HUES64 (cell line): ENCODE measurements at regions not wholly inside any gene's neighbourhood (a gene's known extent, or its start where the extent isn't known, plus 50 kb on each side); places are given as distances from the start of the nearest gene placed in this dataset.

Source experiments
- H3K27ac ChIP-seq: 2 replicates; pipeline ENCODE4 v1.7.0; 2013; ENCODE audit warnings: low read depth, low read length, inconsistent platforms
- H3K27me3 ChIP-seq: 2 replicates; pipeline ENCODE4 v1.6.1; 2013; ENCODE audit warnings: mild to moderate bottlenecking, low read length; ENCODE audit not compliant: insufficient read depth
- H3K36me3 ChIP-seq: 2 replicates; pipeline ENCODE4 v1.6.1; 2013; ENCODE audit warnings: mild to moderate bottlenecking, low read length; ENCODE audit not compliant: insufficient read depth
- H3K4me1 ChIP-seq: 2 replicates; pipeline ENCODE4 v1.6.1; 2013; ENCODE audit warnings: mild to moderate bottlenecking, low read length, moderate library complexity; ENCODE audit not compliant: insufficient read depth
- H3K4me3 ChIP-seq: 2 replicates; pipeline ENCODE4 v1.5.1; 2013; ENCODE audit warnings: mild to moderate bottlenecking, low read length, moderate library complexity
- H3K9ac ChIP-seq: 2 replicates; pipeline ENCODE4 v1.6.1; 2013; ENCODE audit warnings: mild to moderate bottlenecking, low read depth, low read length
- H3K9me3 ChIP-seq: 2 replicates; pipeline ENCODE4 v1.6.1; 2013; ENCODE audit warnings: low read depth, low read length; ENCODE audit not compliant: insufficient read depth
- WGBS: fragments of 150-250, 120-280 bp; methylation state at CpG from one replicate; pipeline ENCODE4 v1.1.7; 2013; ENCODE audit warnings: missing lambda C conversion rate; 5-methylcytosine and 5-hydroxymethylcytosine counted together

GRCh38 chrX:25300994-25301393 lies 285.2 kb upstream of the ARX start:
- Histone ChIP-seq H3K27me3 (no peaks in the 10 kb centered on the region), H3K9ac (no peak overlapping the region), H3K4me1 (no peaks in the 10 kb centered on the region), H3K9me3 (no peaks in the 10 kb centered on the region), H3K36me3 (no peaks in the 10 kb centered on the region), H3K27ac (no peak overlapping the region), H3K4me3 (no peak overlapping the region)
- WGBS = 87% methylated on average over 1 of the region's 2 CpGs

- Histone ChIP-seq H3K4me3 (no peak overlapping the region), H3K9ac (no peak overlapping the region), H3K27ac (no peak overlapping the region), H3K4me1 (no peaks in the 10 kb centered on the region), H3K9me3 (no peaks in the 10 kb centered on the region), H3K36me3 (no peaks in the 10 kb centered on the region), H3K27me3 (no peaks in the 10 kb centered on the region)
- WGBS = 80% methylated on average over 1 of the region's 1 CpG
These were observed 281.1 kb upstream of the ARX start for GRCh38 chrX:25296850-25297249.

DNA sequence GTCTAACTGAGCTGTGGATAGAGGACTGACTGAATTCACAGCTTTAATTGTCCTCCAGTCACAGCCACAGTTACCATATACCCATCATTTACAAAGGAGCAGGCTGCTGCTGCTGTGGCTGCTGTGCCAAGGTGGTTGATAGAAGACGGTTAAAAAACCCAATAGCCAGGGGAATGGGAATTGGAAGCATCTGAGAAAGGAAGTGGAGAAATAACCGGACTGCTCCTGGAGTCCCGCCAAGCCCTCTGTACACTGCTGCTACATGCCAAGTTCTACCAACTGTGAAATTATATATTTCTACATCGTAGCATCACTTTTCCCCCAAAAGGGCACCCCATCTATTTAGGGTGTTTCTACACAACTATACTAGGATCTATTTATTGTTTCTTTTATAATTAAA lies 279.7 kb upstream of the ARX start:
- no peak overlapping the region for H3K4me3 ChIP-seq
- no peaks in the 10 kb centered on the region for H3K4me1 ChIP-seq
- no peaks in the 10 kb centered on the region for H3K36me3 ChIP-seq
- no peaks in the 10 kb centered on the region for H3K9me3 ChIP-seq
- no peak overlapping the region for H3K9ac ChIP-seq
- H3K27me3 ChIP-seq = no peaks in the 10 kb centered on the region
- no peak overlapping the region for H3K27ac ChIP-seq
- WGBS = 96% methylated on average over 4 of the region's 4 CpGs

DNA sequence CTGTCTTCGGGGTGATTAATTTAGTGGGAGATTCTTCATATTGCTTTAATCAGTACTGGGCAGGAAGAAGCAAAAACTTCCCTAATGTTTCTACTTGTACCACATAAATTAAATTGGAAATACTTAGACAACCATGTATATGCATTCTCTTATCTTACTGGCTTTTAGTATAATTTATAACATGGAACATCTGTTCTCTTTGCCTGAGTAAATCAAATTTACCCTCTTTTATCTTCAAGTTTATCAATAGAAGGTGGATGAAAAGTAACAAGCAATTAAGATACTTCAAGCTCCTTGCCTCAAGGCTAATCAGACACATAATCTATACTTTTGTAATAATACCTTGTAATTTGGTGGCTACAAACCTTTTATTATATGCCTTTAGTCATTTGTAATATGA lies 274.4 kb upstream of the ARX start:
- Histone ChIP-seq H3K4me3 (no peak overlapping the region), H3K36me3 (no peaks in the 10 kb centered on the region), H3K27ac (no peak overlapping the region), H3K9me3 (no peaks in the 10 kb centered on the region), H3K4me1 (no peaks in the 10 kb centered on the region), H3K9ac (no peak overlapping the region), H3K27me3 (no peaks in the 10 kb centered on the region)
- no CpG with 5 or more reads among the region's 1 CpG for WGBS

- Histone ChIP-seq H3K27ac (no peak overlapping the region), H3K36me3 (no peaks in the 10 kb centered on the region), H3K9ac (no peak overlapping the region), H3K9me3 (no peaks in the 10 kb centered on the region), H3K27me3 (no peaks in the 10 kb centered on the region), H3K4me3 (no peak overlapping the region), H3K4me1 (no peaks in the 10 kb centered on the region)
- WGBS = 100% methylated on average over 1 of the region's 1 CpG
These were observed 272.9 kb upstream of the ARX start for GRCh38 chrX:25288676-25289075.

- Histone ChIP-seq H3K27ac (no peak overlapping the region), H3K9me3 (no peaks in the 10 kb centered on the region), H3K4me3 (no peak overlapping the region), H3K36me3 (no peaks in the 10 kb centered on the region), H3K27me3 (no peaks in the 10 kb centered on the region), H3K9ac (no peak overlapping the region), H3K4me1 (no peaks in the 10 kb centered on the region)
- WGBS = no CpG with 5 or more reads among the region's 1 CpG
These were observed 271.8 kb upstream of the ARX start for GRCh38 chrX:25287521-25287920.

GRCh38 chrX:25285598-25285997 lies 269.8 kb upstream of the ARX start:
- H3K27me3 ChIP-seq = no peaks in the 10 kb centered on the region

GRCh38 chrX:25279510-25279909 lies 263.7 kb upstream of the ARX start:
- Histone ChIP-seq H3K27ac (no peak overlapping the region), H3K4me1 (0 out of 2 replicates have a peak, but pooled peaks cover 4% of the 10 kb centered on the region), H3K9me3 (no peaks in the 10 kb centered on the region), H3K9ac (no peak overlapping the region), H3K4me3 (no peak overlapping the region), H3K27me3 (no peaks in the 10 kb centered on the region), H3K36me3 (no peaks in the 10 kb centered on the region)
- no CpG with 5 or more reads among the region's 1 CpG for WGBS

More at GRCh38 chrX:25285598-25285997, 269.8 kb upstream of the ARX start:
- Histone ChIP-seq H3K27ac (no peak overlapping the region), H3K4me3 (no peak overlapping the region), H3K9me3 (no peaks in the 10 kb centered on the region), H3K4me1 (no peaks in the 10 kb centered on the region), H3K9ac (no peak overlapping the region), H3K36me3 (no peaks in the 10 kb centered on the region)
- 98% methylated on average over 3 of the region's 4 CpGs for WGBS

DNA sequence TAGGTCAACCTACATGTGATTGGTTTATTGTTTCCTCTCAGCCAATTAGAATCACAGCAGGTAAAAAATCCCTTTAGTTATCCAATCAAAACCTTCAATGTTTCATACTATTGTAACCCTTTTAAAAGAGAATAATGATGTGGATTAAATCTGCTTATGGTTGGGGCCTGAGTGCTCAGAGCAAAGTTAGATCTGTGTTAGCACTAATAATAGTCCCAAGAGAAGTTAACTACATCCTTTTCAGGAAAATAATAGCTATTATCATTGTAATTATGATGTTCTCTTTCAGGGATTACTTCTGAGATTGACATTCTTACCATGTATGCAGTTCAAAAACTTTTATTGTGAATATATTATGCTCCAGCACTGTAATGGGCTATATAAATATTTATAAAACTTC lies 262.6 kb upstream of the ARX start:
- no peaks in the 10 kb centered on the region for H3K9me3 ChIP-seq
- H3K4me1 ChIP-seq = 0 out of 2 replicates have a peak, but pooled peaks cover 4% of the 10 kb centered on the region
- H3K36me3 ChIP-seq = no peaks in the 10 kb centered on the region
- H3K9ac ChIP-seq = no peak overlapping the region
- H3K4me3 ChIP-seq = no peak overlapping the region
- H3K27me3 ChIP-seq = no peaks in the 10 kb centered on the region
- no peak overlapping the region for H3K27ac ChIP-seq

GRCh38 chrX:25277574-25277973 lies 261.8 kb upstream of the ARX start:
- H3K4me3 ChIP-seq = no peak overlapping the region
- H3K9ac ChIP-seq = no peak overlapping the region
- H3K36me3 ChIP-seq = no peaks in the 10 kb centered on the region
- 95% methylated on average over 2 of the region's 3 CpGs for WGBS
- H3K27me3 ChIP-seq = no peaks in the 10 kb centered on the region
- H3K9me3 ChIP-seq = no peaks in the 10 kb centered on the region
- no peak overlapping the region for H3K27ac ChIP-seq
- 0 out of 2 replicates have a peak, but pooled peaks cover 4% of the 10 kb centered on the region for H3K4me1 ChIP-seq

GRCh38 chrX:25275159-25275558 lies 259.4 kb upstream of the ARX start:
- no peak overlapping the region for H3K9ac ChIP-seq
- H3K36me3 ChIP-seq = no peaks in the 10 kb centered on the region
- 87% methylated on average over 3 of the region's 3 CpGs for WGBS
- 0 out of 2 replicates have a peak, but pooled peaks cover 4% of the 10 kb centered on the region for H3K4me1 ChIP-seq
- no peaks in the 10 kb centered on the region for H3K27me3 ChIP-seq
- H3K27ac ChIP-seq = no peak overlapping the region
- H3K4me3 ChIP-seq = no peak overlapping the region
- H3K9me3 ChIP-seq = no peaks in the 10 kb centered on the region

DNA sequence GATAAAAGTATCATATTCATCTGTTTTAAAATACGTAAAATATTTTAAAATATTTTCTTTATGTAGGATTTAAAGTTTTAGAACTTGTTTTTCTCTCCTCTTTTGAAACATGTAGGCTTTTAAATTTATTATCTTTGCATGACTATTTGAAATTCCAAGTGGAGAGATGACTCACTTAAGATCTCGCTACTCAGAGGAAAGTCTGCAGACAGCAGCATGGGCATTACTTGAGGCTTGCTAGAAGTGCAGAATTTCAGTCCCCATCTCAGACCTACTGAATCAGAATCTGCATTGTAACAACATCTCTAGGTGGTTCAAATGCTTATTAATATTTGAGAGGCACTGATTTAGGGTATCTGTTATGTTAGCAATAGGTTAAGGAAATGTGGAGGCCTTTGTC lies 225.7 kb upstream of the ARX start:
- no peaks in the 10 kb centered on the region for H3K9me3 ChIP-seq
- WGBS = 100% methylated on average over 1 of the region's 2 CpGs
- H3K27me3 ChIP-seq = no peaks in the 10 kb centered on the region
- no peak overlapping the region for H3K9ac ChIP-seq
- no peak overlapping the region for H3K27ac ChIP-seq
- no peaks in the 10 kb centered on the region for H3K36me3 ChIP-seq
- H3K4me1 ChIP-seq = 0 out of 2 replicates have a peak, but pooled peaks cover 2% of the 10 kb centered on the region
- H3K4me3 ChIP-seq = no peak overlapping the region
